ENCODE measurements at regions not wholly inside any gene's neighbourhood (a gene's known extent, or its start where the extent isn't known, plus 50 kb on each side); places are given as distances from the start of the nearest gene placed in this dataset.
A peak's percentile ranks its signal among the peaks of the same experiment; 100 is the strongest.
"Not testable (repeated sequence)": the region's sequence is repeated elsewhere in the genome, so short reads cannot be mapped to it uniquely, and the experiment has no call there.

DNA sequence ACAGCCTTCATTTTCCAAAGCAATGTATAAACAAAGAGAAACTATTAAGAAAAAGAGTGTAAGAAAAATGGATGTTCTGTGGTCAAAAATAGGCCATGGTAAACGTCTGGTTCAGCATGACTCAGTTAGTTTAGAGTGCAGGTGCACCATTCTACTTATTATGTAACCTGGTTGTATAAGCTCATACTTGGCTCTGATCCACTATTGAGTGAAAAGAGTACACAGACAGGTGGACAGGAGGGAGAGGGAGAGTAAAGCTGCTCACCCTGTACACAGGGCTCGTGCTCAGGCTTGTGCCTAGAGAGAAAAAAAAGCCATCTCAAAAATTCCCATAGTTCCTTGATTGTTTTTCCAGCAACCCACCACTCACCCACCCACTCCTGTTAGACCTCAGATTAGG is 85.8 kb upstream of the ZNF91 start:
- no peak overlapping the region for H3K4me3 Mint-ChIP-seq
- DNase-seq (ENCODE audit: low spot score in 2 of 2): no peak
- H3K9me3 Mint-ChIP-seq: peaks cover 12% of the 10 kb centered on the region
- H3K27ac Mint-ChIP-seq: no peak overlapping the region
- no peaks in the 10 kb centered on the region for H3K36me3 Mint-ChIP-seq
- no peaks in the 10 kb centered on the region for H3K4me1 Mint-ChIP-seq
- peaks cover 2% of the 10 kb centered on the region for H3K27me3 Mint-ChIP-seq
- ATAC-seq (ENCODE audit: low read depth): no peak

GRCh38 chr19:23475477-23475876 is 80.2 kb upstream of the ZNF91 start:
- Mint-ChIP-seq H3K27me3 (peaks cover 6% of the 10 kb centered on the region), H3K27ac (no peak overlapping the region), H3K4me1 (no peaks in the 10 kb centered on the region), H3K4me3 (no peak overlapping the region), H3K9me3 (peaks cover 7% of the 10 kb centered on the region), H3K36me3 (no peaks in the 10 kb centered on the region)
- DNase-seq (ENCODE audit: low spot score in 2 of 2) (no peak), ATAC-seq (ENCODE audit: low read depth) (no peak)

GRCh38 chr19:23474761-23475160 is 79.5 kb upstream of the ZNF91 start:
- Mint-ChIP-seq H3K9me3 (peaks cover 8% of the 10 kb centered on the region), H3K36me3 (peaks cover 1% of the 10 kb centered on the region)
- no peak for DNase-seq (ENCODE audit: low spot score in 2 of 2)

DNA sequence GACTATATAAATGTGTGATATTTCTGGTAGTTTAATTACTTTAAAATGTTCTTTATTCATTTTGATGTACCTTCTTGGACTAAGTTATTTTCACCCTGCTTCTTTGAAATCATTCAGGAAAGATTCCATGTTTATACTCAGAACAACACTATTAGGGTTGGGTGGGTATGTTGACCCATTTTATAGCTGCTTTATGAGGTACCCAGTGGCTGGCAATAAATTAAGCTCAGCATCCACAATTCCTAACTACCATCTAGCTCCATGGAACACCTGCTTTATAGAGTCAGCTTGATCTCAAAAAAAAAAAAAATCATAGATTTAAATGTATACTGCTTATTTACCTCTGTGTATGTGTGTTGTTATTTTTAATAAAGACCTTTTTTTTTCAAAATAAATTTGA is 78.9 kb upstream of the ZNF91 start:
- DNase-seq (ENCODE audit: low spot score in 2 of 2): no peak
- ATAC-seq (ENCODE audit: low read depth): no peak
- Mint-ChIP-seq H3K27ac (no peak overlapping the region), H3K27me3 (peaks cover 13% of the 10 kb centered on the region), H3K4me3 (no peak overlapping the region), H3K36me3 (peaks cover 7% of the 10 kb centered on the region), H3K9me3 (peaks cover 13% of the 10 kb centered on the region), H3K4me1 (no peaks in the 10 kb centered on the region)

More at GRCh38 chr19:23474761-23475160, 79.5 kb upstream of the ZNF91 start:
- Mint-ChIP-seq H3K27ac (no peak overlapping the region), H3K4me1 (no peaks in the 10 kb centered on the region), H3K4me3 (no peak overlapping the region), H3K27me3 (peaks cover 7% of the 10 kb centered on the region)
- ATAC-seq (ENCODE audit: low read depth): no peak

DNA sequence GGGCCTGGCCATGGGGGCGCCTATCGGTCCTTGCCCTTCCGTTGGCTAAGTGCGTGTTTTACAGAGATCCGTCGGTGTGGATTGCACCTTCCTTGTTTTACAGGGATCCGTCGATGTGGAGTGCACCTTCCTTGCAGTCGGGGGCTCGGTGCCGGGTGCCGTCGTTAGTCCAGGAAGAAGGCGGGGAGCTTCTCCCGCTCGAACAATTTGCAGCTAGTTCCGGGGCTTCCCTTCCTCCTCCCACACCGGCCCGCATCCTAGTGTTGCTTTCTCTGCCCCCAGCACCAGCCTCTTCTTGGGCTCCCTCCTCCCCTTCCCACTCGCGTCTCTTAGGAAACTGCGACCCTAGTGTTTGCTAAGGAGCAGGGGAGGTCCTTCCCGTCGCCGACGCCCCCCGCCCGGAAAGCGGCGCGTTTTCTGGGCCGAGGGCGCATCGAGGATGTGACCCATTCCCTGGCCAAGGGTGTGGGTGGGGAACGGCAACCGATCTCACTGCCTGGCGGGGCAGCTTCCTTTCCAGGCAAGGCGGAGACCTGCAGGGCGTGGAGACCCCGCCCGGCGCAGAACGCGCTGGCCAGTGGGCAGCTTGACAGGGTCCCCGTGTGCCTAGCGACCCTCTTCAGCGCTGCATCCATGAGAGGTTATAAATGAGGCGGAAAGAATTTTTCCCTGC is 75.7 kb upstream of the ZNF91 start:
- Mint-ChIP-seq H3K4me3 (no peak overlapping the region), H3K9me3 (peaks cover 36% of the 10 kb centered on the region), H3K27ac (no peak overlapping the region), H3K27me3 (peaks cover 19% of the 10 kb centered on the region), H3K4me1 (no peaks in the 10 kb centered on the region), H3K36me3 (peaks cover 21% of the 10 kb centered on the region)
- ATAC-seq (ENCODE audit: low read depth) (no peak), DNase-seq (ENCODE audit: low spot score in 2 of 2) (no peak)

GRCh38 chr19:23464349-23464748 is 69.1 kb upstream of the ZNF91 start:
- ATAC-seq (ENCODE audit: low read depth): peak; percentile 38
- not testable (repeated sequence) for H3K4me3 Mint-ChIP-seq; H3K27ac Mint-ChIP-seq; H3K4me1 Mint-ChIP-seq; DNase-seq (ENCODE audit: low spot score in 2 of 2)
- peaks cover 39% of the 10 kb centered on the region for H3K9me3 Mint-ChIP-seq
- peaks cover 12% of the 10 kb centered on the region for H3K27me3 Mint-ChIP-seq
- H3K36me3 Mint-ChIP-seq: peaks cover 19% of the 10 kb centered on the region

GRCh38 chr19:23461120-23461519 is 65.8 kb upstream of the ZNF91 start:
- no peak for ATAC-seq (ENCODE audit: low read depth)
- Mint-ChIP-seq H3K4me3 (no peak overlapping the region), H3K4me1 (peaks cover 2% of the 10 kb centered on the region), H3K27me3 (peaks cover 2% of the 10 kb centered on the region), H3K9me3 (peaks cover 10% of the 10 kb centered on the region), H3K36me3 (peaks cover 3% of the 10 kb centered on the region), H3K27ac (no peak overlapping the region)
- no peak for DNase-seq (ENCODE audit: low spot score in 2 of 2)

- H3K36me3 Mint-ChIP-seq: peaks cover under 1% of the 10 kb centered on the region
- peaks cover 7% of the 10 kb centered on the region for H3K9me3 Mint-ChIP-seq
Measured at GRCh38 chr19:23460656-23461055, 65.4 kb upstream of the ZNF91 start.

More at GRCh38 chr19:23460656-23461055, 65.4 kb upstream of the ZNF91 start:
- ATAC-seq (ENCODE audit: low read depth) (no peak), DNase-seq (ENCODE audit: low spot score in 2 of 2) (no peak)
- no peaks in the 10 kb centered on the region for H3K4me1 Mint-ChIP-seq
- no peak overlapping the region for H3K4me3 Mint-ChIP-seq
- peaks cover 2% of the 10 kb centered on the region for H3K27me3 Mint-ChIP-seq
- no peak overlapping the region for H3K27ac Mint-ChIP-seq

All from memory B cell (primary cell).